B cell (primary cell): ENCODE measurements at regions not wholly inside any gene's neighbourhood (a gene's known extent, or its start where the extent isn't known, plus 50 kb on each side); places are given as distances from the start of the nearest gene placed in this dataset.

Experiments used
- ATAC-seq: fragments of 200-7000 bp; cut with Tn5 transposase; one replicate; pipeline ENCODE4 v1.10.0; 2021; ENCODE audit warnings: low read depth, mild to moderate bottlenecking, moderate number of reproducible peaks, moderate library complexity
- CTCF ChIA-PET: fragments of 350-600 bp; sonication (Branson Sonifier 250); formaldehyde crosslinking; loops from one replicate; lab custom pipeline; 2021; ENCODE audit warnings: antibody characterized with exemption, inconsistent platforms; lab: Charles Lee
- POLR2A ChIA-PET: fragments of 350-600 bp; sonication (Branson Sonifier 250); formaldehyde crosslinking; loops from one replicate; lab custom pipeline; 2021; ENCODE audit warnings: antibody characterized with exemption; lab: Charles Lee
- DNase-seq: peaks from one replicate; pipeline ENCODE4 v3.0.0; 2013
- H2AFZ ChIP-seq: 2 replicates; pipeline ENCODE4 v1.6.1; 2012; ENCODE audit warnings: mild to moderate bottlenecking, low read depth, low read length; ENCODE audit not compliant: insufficient read depth, poor library complexity, severe bottlenecking
- H3K27ac ChIP-seq, 2 donors: 1 replicate in 1 of 2; 2 replicates in 1 of 2; pipeline ENCODE4 v1.5.1; 2012 to 2013; ENCODE audit warnings: low read length in 2 of 2, mild to moderate bottlenecking in 2 of 2, moderate library complexity in 1 of 2
- H3K27me3 ChIP-seq, 4 experiments: fragments of 200-600 bp in 1 of 4; sonication (generic) in 1 of 4; replicated peaks in 1 of 4; 1 replicate in 2 of 4; 2 replicates in 2 of 4; pipeline versions ENCODE4 v1.6.1 to v1.7.0; 2013 to 2016; ENCODE audit warnings: low read length in 3 of 4, mild to moderate bottlenecking in 2 of 4, mixed read lengths in 1 of 4, moderate library complexity in 1 of 4; ENCODE audit not compliant: insufficient read depth in 4 of 4, control insufficient read depth in 3 of 4; ENCODE audit errors: control extremely low read depth in 1 of 4
- H3K36me3 ChIP-seq, 2 experiments: replicated peaks in 1 of 2; 1 replicate in 1 of 2; 2 replicates in 1 of 2; pipeline versions ENCODE4 v1.6.1 to v1.7.1; 2013; ENCODE audit warnings: low read length in 1 of 2; ENCODE audit not compliant: insufficient read depth in 2 of 2, control insufficient read depth in 1 of 2; ENCODE audit errors: control extremely low read depth in 1 of 2, extremely low read depth in 1 of 2
- H3K4me1 ChIP-seq, 2 donors: fragments of 200-600 bp in 1 of 2; sonication (generic) in 1 of 2; 1 replicate in 1 of 2; 2 replicates in 1 of 2; pipeline versions ENCODE4 v1.5.1 to v1.6.1; 2013 to 2017; ENCODE audit warnings: low read length in 2 of 2; ENCODE audit not compliant: control insufficient read depth in 2 of 2, insufficient read depth in 2 of 2
- H3K4me2 ChIP-seq: replicated peaks from 2 replicates; pipeline ENCODE3; 2012; ENCODE audit warnings: mild to moderate bottlenecking, low read depth, low read length; ENCODE audit not compliant: poor library complexity, severe bottlenecking
- H3K4me3 ChIP-seq, 5 experiments: fragments of 200-600 bp in 1 of 5; sonication (generic) in 1 of 5; 1 replicate in 3 of 5; 2 replicates in 2 of 5; pipeline versions ENCODE4 v1.5.1 to v1.7.0; 2011 to 2016; ENCODE audit warnings: low read length in 4 of 5, mild to moderate bottlenecking in 4 of 5, low read depth in 2 of 5, control low read depth in 1 of 5, moderate library complexity in 1 of 5; ENCODE audit not compliant: insufficient read depth in 1 of 5; ENCODE audit errors: control extremely low read depth in 1 of 5, extremely low read depth in 1 of 5
- H3K79me2 ChIP-seq: fragments of 200-600 bp; sonication (generic); one replicate; pipeline ENCODE4 v1.6.0; 2016; ENCODE audit warnings: low read length; ENCODE audit not compliant: control insufficient read depth, insufficient read depth
- H3K9ac ChIP-seq: fragments of 200-600 bp; sonication (generic); 2 replicates; pipeline ENCODE4 v1.6.1; 2017; ENCODE audit warnings: mild to moderate bottlenecking, low read length, moderate library complexity
- H3K9me3 ChIP-seq, 3 donors: one replicate each; pipeline versions ENCODE4 v1.6.1 to v1.7.1; 2013; ENCODE audit warnings: low read length in 2 of 3; ENCODE audit not compliant: control insufficient read depth in 2 of 3, insufficient read depth in 1 of 3; ENCODE audit errors: control extremely low read depth in 1 of 3
- H4K20me1 ChIP-seq: 2 replicates; pipeline ENCODE4 v1.6.0; 2012; ENCODE audit warnings: mild to moderate bottlenecking, low read length; ENCODE audit not compliant: insufficient read depth, control insufficient read depth, poor library complexity, severe bottlenecking
- H3K27ac Mint-ChIP-seq: one replicate; pipeline ENCODE4 v1.8.0; 2021; ENCODE audit warnings: mixed read lengths
- H3K27me3 Mint-ChIP-seq: one replicate; pipeline ENCODE4 v1.8.0; 2021; ENCODE audit warnings: mixed read lengths
- H3K4me1 Mint-ChIP-seq: one replicate; pipeline ENCODE4 v1.8.0; 2021; ENCODE audit warnings: mixed read lengths
- H3K4me3 Mint-ChIP-seq: one replicate; pipeline ENCODE4 v1.8.0; 2021; ENCODE audit warnings: mixed read lengths
- H3K9me3 Mint-ChIP-seq: one replicate; pipeline ENCODE4 v1.8.0; 2022; ENCODE audit warnings: mixed read lengths; ENCODE audit not compliant: insufficient read depth
- CTCF ChIP-seq: fragments of 200-600 bp; IDR thresholded peaks from one replicate; pipeline ENCODE4 v1.8.0; 2022; ENCODE audit warnings: antibody characterized with exemption, mild to moderate bottlenecking
- EZH2 ChIP-seq: IDR thresholded peaks from 2 replicates; pipeline ENCODE4 v1.6.1; 2012; ENCODE audit warnings: borderline replicate concordance, low read depth, mild to moderate bottlenecking, moderate library complexity, low read length; ENCODE audit not compliant: insufficient read depth, poor library complexity, severe bottlenecking
- WGBS: methylation state at CpG from one replicate; pipeline ENCODE4 v1.1.5; 2013; ENCODE audit warnings: missing lambda C conversion rate; ENCODE audit not compliant: insufficient coverage; 5-methylcytosine and 5-hydroxymethylcytosine counted together
- intact Hi-C: fragments of 100-400 bp; cut with micrococcal nuclease; formaldehyde crosslinking; loops from one replicate; pipeline ENCODE4 v1.10.0; 2022

DNA sequence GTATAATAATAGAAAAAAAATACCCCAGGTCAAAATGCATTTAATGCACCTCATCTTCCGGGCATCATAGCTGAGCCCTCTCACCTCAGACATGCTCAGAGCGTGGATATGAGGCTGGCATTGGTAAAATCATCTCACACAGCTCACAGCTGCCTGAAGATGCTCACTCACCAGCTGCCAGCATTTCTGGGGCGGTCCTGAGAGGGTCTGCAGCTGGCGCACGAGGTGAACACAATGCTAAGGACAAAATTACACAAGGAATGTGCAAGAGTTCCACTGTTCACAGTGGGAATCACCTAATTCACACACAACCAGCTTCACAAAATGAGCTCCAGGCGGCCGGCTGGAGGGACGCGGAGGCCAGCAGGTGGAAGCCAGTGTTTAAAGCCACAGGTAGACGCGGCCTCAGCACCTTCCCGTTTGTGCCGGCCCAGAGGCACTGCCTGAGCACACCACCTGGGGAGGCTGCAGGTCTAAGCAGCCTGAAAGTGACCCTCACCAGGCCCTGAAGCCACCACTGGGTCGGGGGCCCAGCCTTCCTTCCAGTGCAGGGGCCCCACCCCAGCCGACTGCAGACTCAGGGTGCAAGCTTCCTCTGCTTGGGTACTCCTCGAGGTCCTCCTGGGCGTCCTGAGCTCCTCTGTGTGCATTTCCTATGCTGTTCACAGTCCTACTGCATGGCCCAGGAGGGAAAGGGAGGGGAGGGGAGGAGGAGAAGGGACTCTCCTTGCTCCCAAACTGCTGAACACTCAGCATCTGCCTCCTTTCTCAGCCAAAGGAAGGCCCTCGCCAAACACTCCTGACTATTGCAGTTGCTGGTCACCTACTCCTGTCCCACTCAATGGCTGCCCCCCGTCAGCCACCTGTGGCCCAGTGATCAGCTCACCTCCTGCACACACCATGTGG is 61.2 kb upstream of the FAM20C start:
- no peak overlapping the region for H3K27ac Mint-ChIP-seq
- H3K4me1 Mint-ChIP-seq: no peaks in the 10 kb centered on the region
- TF ChIP-seq EZH2: no peak
- no peak for TF ChIP-seq CTCF
- 85% methylated on average over 19 of the region's 19 CpGs for WGBS
- no peaks in the 10 kb centered on the region for H3K79me2 ChIP-seq
- DNase-seq (no peak), ATAC-seq (no peak)
- H3K9me3 ChIP-seq: peaks cover 0 to 3% (median 0%) of the 10 kb centered on the region in 3 donors
- no peaks in the 10 kb centered on the region for H3K9me3 Mint-ChIP-seq
- no peak overlapping the region for H3K4me2 ChIP-seq
- H3K36me3 ChIP-seq: no peaks in the 10 kb centered on the region
- H3K27me3 ChIP-seq: peaks cover 0 to 2% (median 0%) of the 10 kb centered on the region in 4 experiments
- ChIA-PET POLR2A (no interaction called here), CTCF (no interaction called here)
- H3K4me3 Mint-ChIP-seq: no peak overlapping the region
- intact Hi-C loops: no loop called here
- no peak overlapping the region for H3K27ac ChIP-seq
- H3K27me3 Mint-ChIP-seq: peaks cover 5% of the 10 kb centered on the region
- no peak overlapping the region for H2AFZ ChIP-seq
- H4K20me1 ChIP-seq: no peaks in the 10 kb centered on the region
- H3K4me3 ChIP-seq: no peak overlapping the region
- no peak overlapping the region for H3K9ac ChIP-seq
- peaks cover 0 to 10% of the 10 kb centered on the region in 2 donors for H3K4me1 ChIP-seq

GRCh38 chr7:131781-132482 is 60.4 kb upstream of the FAM20C start:
- Histone ChIP-seq H4K20me1 (no peaks in the 10 kb centered on the region), H3K36me3 (no peaks in the 10 kb centered on the region), H3K9me3 (peaks cover 0 to 3% (median 0%) of the 10 kb centered on the region in 3 donors), H3K79me2 (no peaks in the 10 kb centered on the region), H3K27ac (no peak overlapping the region), H3K9ac (no peak overlapping the region), H2AFZ (no peak overlapping the region), H3K4me1 (peaks cover 0 to 10% of the 10 kb centered on the region in 2 donors), H3K4me2 (no peak overlapping the region), H3K4me3 (no peak overlapping the region), H3K27me3 (peaks cover 0 to 2% (median 0%) of the 10 kb centered on the region in 4 experiments)
- H3K27me3 Mint-ChIP-seq: peaks cover 6% of the 10 kb centered on the region
- H3K4me1 Mint-ChIP-seq: no peaks in the 10 kb centered on the region
- DNase-seq (no peak), ATAC-seq (no peak)
- H3K4me3 Mint-ChIP-seq: no peak overlapping the region
- intact Hi-C loops: no loop called here
- no peak overlapping the region for H3K27ac Mint-ChIP-seq
- ChIA-PET POLR2A (no interaction called here), CTCF (no interaction called here)
- 88% methylated on average over 21 of the region's 21 CpGs for WGBS
- no peak for TF ChIP-seq EZH2
- TF ChIP-seq CTCF: no peak
- H3K9me3 Mint-ChIP-seq: no peaks in the 10 kb centered on the region
